Left ventricle myocardium inferior (tissue), 1 donor: ENCODE measurements at regions not wholly inside any gene's neighbourhood (a gene's known extent, or its start where the extent isn't known, plus 50 kb on each side); places are given as distances from the start of the nearest gene placed in this dataset.

ENCODE experiments used
- DNase-seq: peaks from one replicate; pipeline ENCODE4 v3.0.0-alpha.2; 2020
- H3K27ac ChIP-seq: fragments of 200-600 bp; replicated peaks from 2 replicates; pipeline ENCODE4 v1.8.0; 2021
- H3K27me3 ChIP-seq: fragments of 200-600 bp; 2 replicates; pipeline ENCODE4 v1.8.0; 2021; ENCODE audit warnings: low read depth
- H3K36me3 ChIP-seq: fragments of 200-600 bp; 2 replicates; pipeline ENCODE4 v1.8.0; 2021
- H3K4me1 ChIP-seq: fragments of 200-600 bp; 2 replicates; pipeline ENCODE4 v1.8.0; 2021
- H3K4me3 ChIP-seq: fragments of 200-600 bp; 2 replicates; pipeline ENCODE4 v1.8.0; 2021; ENCODE audit warnings: mild to moderate bottlenecking, moderate library complexity
- H3K9me3 ChIP-seq: fragments of 200-600 bp; replicated peaks from 2 replicates; pipeline ENCODE4 v1.8.0; 2021
- intact Hi-C: fragments of 100-400 bp; cut with micrococcal nuclease; formaldehyde crosslinking; loops from one replicate; pipeline ENCODE4 v1.11.0; 2022
- TF ChIP-seq, protein P1 (sequence below): fragments of 200-600 bp; IDR thresholded peaks from 2 replicates; pipeline ENCODE4 v1.8.0; 2021; ENCODE audit warnings: antibody characterized with exemption, mild to moderate bottlenecking, borderline replicate concordance
- donor health status: DM: no; HTN: yes; CAD: no; lungs with severe emphysema.

DNA sequence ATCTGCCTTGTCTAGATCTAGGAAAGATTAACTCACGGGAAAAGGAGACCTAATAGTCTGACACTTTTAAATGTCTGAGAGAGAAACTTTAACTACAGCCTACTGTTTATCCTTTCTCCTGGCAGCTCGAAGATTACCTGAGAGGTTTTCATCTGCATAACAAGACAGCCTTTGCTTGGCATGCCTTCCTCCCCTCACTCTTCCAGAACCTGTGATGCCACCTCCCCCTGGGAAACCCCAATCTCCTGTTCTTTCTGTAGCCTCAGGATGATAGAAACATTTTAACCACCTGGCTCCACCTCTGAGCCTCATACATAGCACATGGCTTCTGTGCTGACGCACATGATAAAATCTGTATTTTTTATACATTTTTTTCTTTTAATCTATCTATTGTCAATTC lies 420.8 kb downstream of the CNTN6 start:
- TF ChIP-seq, protein P1, sequence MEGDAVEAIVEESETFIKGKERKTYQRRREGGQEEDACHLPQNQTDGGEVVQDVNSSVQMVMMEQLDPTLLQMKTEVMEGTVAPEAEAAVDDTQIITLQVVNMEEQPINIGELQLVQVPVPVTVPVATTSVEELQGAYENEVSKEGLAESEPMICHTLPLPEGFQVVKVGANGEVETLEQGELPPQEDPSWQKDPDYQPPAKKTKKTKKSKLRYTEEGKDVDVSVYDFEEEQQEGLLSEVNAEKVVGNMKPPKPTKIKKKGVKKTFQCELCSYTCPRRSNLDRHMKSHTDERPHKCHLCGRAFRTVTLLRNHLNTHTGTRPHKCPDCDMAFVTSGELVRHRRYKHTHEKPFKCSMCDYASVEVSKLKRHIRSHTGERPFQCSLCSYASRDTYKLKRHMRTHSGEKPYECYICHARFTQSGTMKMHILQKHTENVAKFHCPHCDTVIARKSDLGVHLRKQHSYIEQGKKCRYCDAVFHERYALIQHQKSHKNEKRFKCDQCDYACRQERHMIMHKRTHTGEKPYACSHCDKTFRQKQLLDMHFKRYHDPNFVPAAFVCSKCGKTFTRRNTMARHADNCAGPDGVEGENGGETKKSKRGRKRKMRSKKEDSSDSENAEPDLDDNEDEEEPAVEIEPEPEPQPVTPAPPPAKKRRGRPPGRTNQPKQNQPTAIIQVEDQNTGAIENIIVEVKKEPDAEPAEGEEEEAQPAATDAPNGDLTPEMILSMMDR = no peak
- H3K27ac ChIP-seq = no peak overlapping the region
- intact Hi-C loops = no loop called here

DNA sequence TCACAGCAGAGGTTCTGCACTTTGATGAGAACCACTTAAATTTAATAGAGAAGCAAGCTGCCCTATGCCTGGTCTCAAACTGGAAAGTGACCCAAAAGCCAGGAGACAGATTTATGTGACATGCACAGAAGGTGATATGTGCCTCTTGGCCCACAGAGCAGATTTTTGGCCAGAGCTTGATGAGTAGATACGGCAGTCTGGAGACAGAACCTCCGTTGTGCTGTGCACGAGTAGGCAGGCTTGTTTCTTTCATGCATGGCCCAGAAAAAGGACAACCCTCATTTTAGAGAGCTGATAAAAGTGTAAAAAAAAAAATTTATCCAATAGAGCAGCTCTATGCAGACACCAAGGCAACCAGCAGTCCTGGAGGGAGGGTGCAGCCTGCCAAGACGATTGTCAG lies 423.1 kb downstream of the CNTN6 start:
- no peak overlapping the region for H3K4me3 ChIP-seq
- intact Hi-C loops = no loop called here
- H3K4me1 ChIP-seq = no peaks in the 10 kb centered on the region
- no peaks in the 10 kb centered on the region for H3K9me3 ChIP-seq
- TF ChIP-seq, protein P1 = no peak
- H3K36me3 ChIP-seq = no peaks in the 10 kb centered on the region
- H3K27me3 ChIP-seq = no peaks in the 10 kb centered on the region
- H3K27ac ChIP-seq = no peak overlapping the region
- no peak for DNase-seq

More for the DNA sequence above, 420.8 kb downstream of the CNTN6 start:
- Histone ChIP-seq H3K4me3 (no peak overlapping the region), H3K36me3 (no peaks in the 10 kb centered on the region), H3K27me3 (no peaks in the 10 kb centered on the region), H3K9me3 (no peaks in the 10 kb centered on the region), H3K4me1 (no peaks in the 10 kb centered on the region)
- no peak for DNase-seq

DNA sequence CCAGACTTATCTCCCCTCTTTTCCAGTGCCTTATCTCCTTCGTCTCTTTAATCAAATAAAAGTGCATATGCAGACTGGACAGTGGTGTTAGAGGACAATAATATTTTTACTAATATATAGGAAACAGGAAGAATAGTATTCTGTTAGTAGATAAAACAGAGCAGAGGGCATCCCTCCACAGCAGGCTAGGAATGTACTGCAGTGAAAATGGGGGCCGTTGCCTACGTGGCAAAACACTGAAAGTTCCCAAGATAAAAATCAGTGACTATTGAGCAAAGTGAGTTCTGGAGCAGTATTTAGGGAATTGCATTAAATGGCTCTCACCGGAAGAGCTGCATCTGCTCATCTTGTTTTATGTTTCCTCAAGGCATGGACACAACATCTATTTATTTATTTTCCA lies 435.0 kb downstream of the CNTN6 start:
- Histone ChIP-seq H3K4me1 (no peaks in the 10 kb centered on the region), H3K9me3 (no peaks in the 10 kb centered on the region), H3K36me3 (no peaks in the 10 kb centered on the region), H3K4me3 (no peak overlapping the region), H3K27me3 (no peaks in the 10 kb centered on the region), H3K27ac (no peak overlapping the region)
- intact Hi-C loops = no loop called here
- DNase-seq = no peak
- TF ChIP-seq, protein P1 = no peak

DNA sequence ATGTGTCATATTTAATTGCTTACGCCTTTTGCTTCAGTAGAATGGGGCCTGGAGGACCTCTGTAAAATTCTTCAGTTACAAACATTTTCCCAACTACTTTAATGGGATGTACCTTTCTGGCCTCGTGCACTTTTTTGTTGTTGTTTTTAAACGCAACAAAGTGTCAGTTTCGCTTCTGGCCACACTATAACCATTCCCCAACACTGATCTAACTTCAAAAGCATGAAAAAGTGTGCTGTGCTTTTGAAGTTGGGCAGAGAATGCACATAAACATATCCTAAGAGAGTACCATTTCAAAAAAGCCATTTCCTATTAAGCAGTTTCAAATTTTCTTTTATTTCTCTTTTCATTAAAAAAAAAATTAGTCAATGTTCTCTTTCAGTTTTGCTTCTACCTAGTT lies 435.8 kb downstream of the CNTN6 start:
- Histone ChIP-seq H3K36me3 (no peaks in the 10 kb centered on the region), H3K4me1 (no peaks in the 10 kb centered on the region), H3K4me3 (no peak overlapping the region), H3K9me3 (no peaks in the 10 kb centered on the region), H3K27me3 (no peaks in the 10 kb centered on the region), H3K27ac (no peak overlapping the region)
- intact Hi-C loops = no loop called here
- TF ChIP-seq, protein P1 = no peak
- DNase-seq = no peak

DNA sequence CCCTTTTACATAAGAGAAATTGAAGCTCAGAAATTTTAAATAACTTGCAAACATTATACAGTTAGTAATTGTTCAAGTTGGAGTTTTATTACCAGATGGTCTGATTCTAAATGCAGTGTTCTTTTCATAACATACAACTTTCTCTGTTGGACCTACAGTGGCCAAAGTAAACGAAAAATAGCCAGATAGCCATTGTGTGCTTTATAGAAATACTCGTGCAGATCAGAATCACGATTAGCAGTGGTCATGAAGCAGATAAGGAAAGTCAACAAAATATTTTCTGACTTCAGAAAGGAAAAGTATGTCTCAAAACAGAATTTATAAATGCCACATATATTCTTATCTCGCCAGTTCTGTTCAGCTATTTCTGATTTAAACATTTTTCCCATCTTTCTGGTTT lies 436.9 kb downstream of the CNTN6 start:
- Histone ChIP-seq H3K4me3 (no peak overlapping the region), H3K27me3 (no peaks in the 10 kb centered on the region), H3K36me3 (no peaks in the 10 kb centered on the region), H3K9me3 (no peaks in the 10 kb centered on the region), H3K4me1 (no peaks in the 10 kb centered on the region), H3K27ac (no peak overlapping the region)
- intact Hi-C loops = no loop called here
- DNase-seq = no peak
- TF ChIP-seq, protein P1 = no peak

DNA sequence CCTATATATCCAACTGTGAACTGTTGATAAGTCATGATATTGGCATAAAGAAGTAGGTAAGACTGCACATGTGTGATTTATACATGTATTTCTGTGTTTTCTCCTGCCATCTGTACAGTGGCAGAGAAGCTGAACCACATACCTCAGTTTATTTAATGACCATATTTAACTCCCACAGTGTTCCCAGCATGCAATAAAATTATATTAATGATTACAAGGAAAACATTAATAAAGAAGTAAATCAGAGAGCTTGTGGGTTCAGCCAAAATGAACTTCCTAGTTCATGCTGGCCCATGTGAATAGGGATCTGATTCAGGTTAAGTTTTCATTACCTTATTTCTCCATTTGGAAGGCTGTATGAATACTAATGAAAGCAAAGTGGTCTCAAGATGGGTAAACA lies 439.2 kb downstream of the CNTN6 start:
- Histone ChIP-seq H3K27me3 (no peaks in the 10 kb centered on the region), H3K36me3 (no peaks in the 10 kb centered on the region), H3K9me3 (peaks cover 17% of the 10 kb centered on the region), H3K27ac (no peak overlapping the region), H3K4me1 (no peaks in the 10 kb centered on the region), H3K4me3 (no peak overlapping the region)
- intact Hi-C loops = no loop called here
- no peak for DNase-seq
- TF ChIP-seq, protein P1 = no peak
